GM12878 (cell line): ENCODE measurements at regions not wholly inside any gene's neighbourhood (a gene's known extent, or its start where the extent isn't known, plus 50 kb on each side); places are given as distances from the start of the nearest gene placed in this dataset.

Experiments used
- BACH1 ChIP-seq: fragments of 450-650 bp; IDR thresholded peaks from 2 replicates; pipeline ENCODE4 v1.6.1; 2017; ENCODE audit warnings: mild to moderate bottlenecking, borderline replicate concordance
- CHD2 ChIP-seq: IDR thresholded peaks from 2 replicates; pipeline ENCODE4 v1.6.1; 2011; ENCODE audit warnings: low read depth, low read length, improper control_type of control experiment, borderline replicate concordance
- CHD4 ChIP-seq: fragments of 200-600 bp; sonication (generic); IDR thresholded peaks from 2 replicates; pipeline ENCODE4 v1.6.1; 2016; ENCODE audit warnings: mild to moderate bottlenecking
- CREM ChIP-seq: IDR thresholded peaks from 2 replicates; pipeline ENCODE4 v1.6.1; 2014; ENCODE audit warnings: antibody characterized with exemption, low read depth
- EED ChIP-seq: sonication (generic); IDR thresholded peaks from 2 replicates; pipeline ENCODE4 v1.6.1; 2016; ENCODE audit warnings: antibody characterized with exemption, low read depth
- EGR1 ChIP-seq, 2 experiments: IDR thresholded peaks; 1 replicate in 1 of 2; 2 replicates in 1 of 2; pipeline ENCODE4 v1.6.1; 2011 to 2012; ENCODE audit warnings: low read depth in 2 of 2, low read length in 2 of 2, borderline replicate concordance in 1 of 2, mild to moderate bottlenecking in 1 of 2, moderate library complexity in 1 of 2
- ETV6 ChIP-seq, 2 experiments: fragments of 450-650 bp in 1 of 2; IDR thresholded peaks in 1 of 2; conservative IDR thresholded peaks in 1 of 2; 2 replicates each; pipeline ENCODE4 v1.6.1; 2014; ENCODE audit warnings: antibody characterized with exemption in 1 of 2, borderline replicate concordance in 1 of 2, low read depth in 1 of 2, mild to moderate bottlenecking in 1 of 2, moderate library complexity in 1 of 2
- GABPA ChIP-seq: IDR thresholded peaks from 2 replicates; pipeline ENCODE4 v1.6.1; 2014; ENCODE audit warnings: antibody characterized with exemption, low read depth, mild to moderate bottlenecking, inconsistent platforms
- IKZF1 ChIP-seq: fragments of 450-650 bp; conservative IDR thresholded peaks from 2 replicates; pipeline ENCODE4 v1.6.1; 2017; ENCODE audit warnings: antibody characterized with exemption, mild to moderate bottlenecking
- IRF4 ChIP-seq: IDR thresholded peaks from 2 replicates; pipeline ENCODE4 v1.6.1; 2011; ENCODE audit warnings: low read depth, low read length
- JUND ChIP-seq: IDR thresholded peaks from 2 replicates; pipeline ENCODE4 v1.6.1; 2012; ENCODE audit warnings: low read depth, mild to moderate bottlenecking, low read length, improper control_type of control experiment, moderate library complexity
- KLF5 ChIP-seq: fragments of 450-650 bp; IDR thresholded peaks from 2 replicates; pipeline ENCODE4 v1.6.1; 2014; ENCODE audit warnings: mild to moderate bottlenecking; ENCODE audit not compliant: partially characterized antibody
- MEF2B ChIP-seq: fragments of 450-650 bp; IDR thresholded peaks from 2 replicates; pipeline ENCODE4 v1.6.1; 2018; ENCODE audit warnings: mild to moderate bottlenecking, moderate library complexity; ENCODE audit not compliant: partially characterized antibody, poor library complexity, severe bottlenecking
- NBN ChIP-seq: fragments of 450-650 bp; IDR thresholded peaks from 2 replicates; pipeline ENCODE4 v1.6.1; 2016
- NFYA ChIP-seq: IDR thresholded peaks from 2 replicates; pipeline ENCODE4 v1.6.1; 2011; ENCODE audit warnings: low read depth, mild to moderate bottlenecking, low read length, improper control_type of control experiment, borderline replicate concordance
- NR2C1 ChIP-seq: fragments of 450-650 bp; IDR thresholded peaks from 2 replicates; pipeline ENCODE4 v1.6.1; 2017; ENCODE audit warnings: antibody characterized with exemption, mild to moderate bottlenecking, moderate library complexity
- PAX5 ChIP-seq: IDR thresholded peaks from 2 replicates; pipeline ENCODE4 v1.6.1; 2011; ENCODE audit warnings: low read depth, low read length, borderline replicate concordance
- RAD51 ChIP-seq: fragments of 450-650 bp; IDR thresholded peaks from 2 replicates; pipeline ENCODE4 v1.6.1; 2016; ENCODE audit warnings: moderate library complexity, mild to moderate bottlenecking, inconsistent platforms
- RB1 ChIP-seq: fragments of 450-650 bp; formaldehyde crosslinking; IDR thresholded peaks from 2 replicates; pipeline ENCODE4 v1.6.1; 2017; ENCODE audit warnings: mild to moderate bottlenecking, borderline replicate concordance
- SMC3 ChIP-seq: IDR thresholded peaks from 2 replicates; pipeline ENCODE4 v1.6.1; 2011; ENCODE audit warnings: low read length, improper control_type of control experiment, borderline replicate concordance
- SP1 ChIP-seq: IDR thresholded peaks from one replicate; pipeline ENCODE4 v1.6.1; 2011; ENCODE audit warnings: low read depth, low read length
- SPI1 ChIP-seq: IDR thresholded peaks from 2 replicates; pipeline ENCODE4 v1.6.1; 2011; ENCODE audit warnings: low read depth, mild to moderate bottlenecking, low read length, moderate library complexity, borderline replicate concordance; ENCODE audit not compliant: insufficient read depth
- SRF ChIP-seq, 2 experiments: IDR thresholded peaks; 2 replicates each; pipeline ENCODE4 v1.6.1; 2011; ENCODE audit warnings: low read depth in 2 of 2, low read length in 2 of 2, mild to moderate bottlenecking in 1 of 2, moderate library complexity in 1 of 2
- TAF1 ChIP-seq: IDR thresholded peaks from 2 replicates; pipeline ENCODE4 v1.6.1; 2011; ENCODE audit warnings: mild to moderate bottlenecking, low read depth, low read length, borderline replicate concordance
- TARDBP ChIP-seq: IDR thresholded peaks from 2 replicates; pipeline ENCODE4 v1.6.1; 2016; ENCODE audit warnings: borderline replicate concordance
- TCF12 ChIP-seq: IDR thresholded peaks from 2 replicates; pipeline ENCODE4 v1.6.1; 2011; ENCODE audit warnings: low read depth, mild to moderate bottlenecking, low read length
- WRNIP1 ChIP-seq: IDR thresholded peaks from 2 replicates; pipeline ENCODE4 v1.6.1; 2011; ENCODE audit warnings: low read depth, low read length, improper control_type of control experiment, borderline replicate concordance
- YBX1 ChIP-seq: fragments of 450-650 bp; IDR thresholded peaks from 2 replicates; pipeline ENCODE4 v1.6.1; 2016; ENCODE audit warnings: antibody characterized with exemption
- ZNF24 ChIP-seq: fragments of 450-650 bp; IDR thresholded peaks from 2 replicates; pipeline ENCODE4 v1.6.1; 2017; ENCODE audit warnings: antibody characterized with exemption, mild to moderate bottlenecking
- ZNF687 ChIP-seq: fragments of 450-650 bp; IDR thresholded peaks from 2 replicates; pipeline ENCODE4 v1.6.1; 2017; ENCODE audit warnings: mild to moderate bottlenecking, moderate library complexity
- ZSCAN29 ChIP-seq: fragments of 450-650 bp; IDR thresholded peaks from 2 replicates; pipeline ENCODE4 v1.6.1; 2017; ENCODE audit warnings: mild to moderate bottlenecking, moderate library complexity

- TF ChIP-seq CHD4 (no peak), IRF4 (peak; percentile 92), NFYA (no peak), CHD2 (no peak), JUND (peak; percentile 63; the same call in 1 of the 2 replicates), RB1 (no peak), SMC3 (no peak), BACH1 (peak; percentile 85; the same call in 1 of the 2 replicates), PAX5 (peak; percentile 68; the same call in 1 of the 2 replicates), TAF1 (no peak), NBN (0 out of 2 replicates have a peak, but pooled peaks have one; percentile 17), EGR1 (IDR thresholded peaks at IDR 0.05; ENCODE audit: borderline replicate concordance in 1 of 2, low read depth in 2 of 2, low read length in 2 of 2) (no peak), ZNF687 (no peak), GABPA (peak; percentile 75), SRF (IDR thresholded peaks at IDR 0.05; ENCODE audit: low read depth in 2 of 2, low read length in 2 of 2) (peak in 1 of 2 experiments; percentile 77; a peak in 1 of 4 replicates), RAD51 (no peak), ZSCAN29 (no peak), ETV6 (conservative IDR thresholded peaks at IDR 0.05 in 1 of 2, IDR thresholded peaks at IDR 0.05 in 1 of 2; ENCODE audit: borderline replicate concordance in 1 of 2, low read depth in 1 of 2) (peak in 1 of 2 experiments; percentile 58; a peak in 1 of 4 replicates), TARDBP (no peak), KLF5 (no peak), YBX1 (no peak), SP1 (no peak), EED (peak; percentile 27; the same call in 1 of the 2 replicates), ZNF24 (peak; percentile 80), MEF2B (peak; percentile 71), CREM (peak; percentile 93), IKZF1 (peak; percentile 71), WRNIP1 (no peak), NR2C1 (no peak), SPI1 (no peak), TCF12 (peak; percentile 58; the same call in 1 of the 2 replicates)
Measured at GRCh38 chr2:181128199-181128598, 147.8 kb downstream of the UBE2E3 start (continued).
